DMS79 (cell line): ENCODE measurements at regions not wholly inside any gene's neighbourhood (a gene's known extent, or its start where the extent isn't known, plus 50 kb on each side); places are given as distances from the start of the nearest gene placed in this dataset.

Experiments
- DNase-seq: peaks from one replicate; lab custom pipeline; 2025; lab: John Stamatoyannopoulos, UW

DNA sequence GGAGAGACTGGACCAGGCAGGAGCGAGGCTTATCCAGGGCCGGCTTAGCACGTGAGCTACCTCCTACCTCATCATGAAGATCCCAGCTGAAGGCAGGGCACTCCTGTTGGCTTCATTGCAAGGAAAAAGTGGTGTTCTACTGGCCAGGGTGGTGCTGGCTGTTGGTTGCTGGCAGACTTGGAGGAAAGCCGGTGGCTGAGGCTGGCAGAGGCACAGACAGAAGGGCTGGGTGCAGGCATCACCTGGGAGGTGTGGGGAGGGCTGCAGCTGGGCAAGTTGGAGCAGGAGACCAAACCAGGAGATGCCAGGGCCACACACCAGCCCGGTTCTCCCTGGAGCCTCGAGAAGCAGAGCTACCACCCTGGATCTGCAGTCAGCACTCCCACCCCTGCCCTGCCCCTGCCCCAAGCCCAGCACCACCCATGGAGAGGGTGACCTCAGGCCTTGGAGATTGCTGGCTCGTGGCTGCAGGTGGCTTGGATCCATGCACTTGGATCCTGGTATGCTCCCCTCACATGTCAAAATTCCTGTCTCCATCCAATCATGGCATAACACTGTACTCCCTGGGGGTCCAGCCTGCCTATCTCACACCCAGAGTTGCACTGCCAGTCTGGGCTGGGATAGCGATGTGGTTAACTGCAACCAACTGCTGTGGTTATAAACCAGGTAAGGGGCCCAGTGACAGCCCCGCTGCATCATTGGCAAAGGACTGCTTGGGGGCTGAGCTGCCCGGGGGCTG is 49.7 kb downstream of the GLI2 start:
- DNase-seq: no peak

- no peak for DNase-seq
Observed at GRCh38 chr2:120786038-120786960, 50.6 kb downstream of the GLI2 start.

GRCh38 chr2:120787111-120787821 is 51.6 kb downstream of the GLI2 start:
- no peak for DNase-seq

GRCh38 chr2:120787822-120788700 is 52.4 kb downstream of the GLI2 start:
- no peak for DNase-seq

DNA sequence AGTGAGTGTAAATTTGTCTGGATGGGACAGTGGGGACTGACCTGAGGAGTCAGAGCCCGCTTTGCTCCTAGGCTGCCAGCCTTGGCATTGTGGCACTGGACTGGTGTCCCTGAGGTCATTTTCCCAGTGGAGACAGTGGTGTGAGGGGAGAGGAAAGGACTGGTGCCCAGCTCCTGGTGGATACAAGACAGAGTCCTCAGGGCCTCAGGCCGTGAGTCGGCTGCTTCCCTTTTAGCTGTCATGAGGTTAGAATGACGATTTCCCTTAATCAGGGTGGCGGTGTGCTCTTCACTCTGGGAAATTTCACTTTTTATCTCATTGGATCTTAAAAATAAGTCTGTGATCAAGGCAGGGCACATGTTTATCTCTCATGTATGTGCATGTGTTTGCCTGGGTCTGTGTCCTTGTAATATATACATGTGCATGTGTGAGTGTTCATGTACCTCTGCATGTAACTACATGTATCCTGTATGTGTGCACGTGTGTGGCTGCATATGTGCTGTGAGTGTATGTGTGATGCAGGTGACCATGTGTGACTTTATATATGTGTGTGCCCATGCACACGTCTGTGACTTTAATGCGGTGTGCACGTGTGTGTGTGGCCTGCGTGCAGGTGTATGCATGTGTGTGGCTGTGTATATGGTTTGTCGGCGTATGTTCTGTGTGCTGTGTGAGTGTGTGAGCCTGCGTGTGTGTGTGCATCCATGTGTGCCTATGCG is 55.7 kb downstream of the GLI2 start:
- DNase-seq: no peak

- DNase-seq: no peak
Observed at GRCh38 chr2:120791962-120792297, 56.3 kb downstream of the GLI2 start.

DNA sequence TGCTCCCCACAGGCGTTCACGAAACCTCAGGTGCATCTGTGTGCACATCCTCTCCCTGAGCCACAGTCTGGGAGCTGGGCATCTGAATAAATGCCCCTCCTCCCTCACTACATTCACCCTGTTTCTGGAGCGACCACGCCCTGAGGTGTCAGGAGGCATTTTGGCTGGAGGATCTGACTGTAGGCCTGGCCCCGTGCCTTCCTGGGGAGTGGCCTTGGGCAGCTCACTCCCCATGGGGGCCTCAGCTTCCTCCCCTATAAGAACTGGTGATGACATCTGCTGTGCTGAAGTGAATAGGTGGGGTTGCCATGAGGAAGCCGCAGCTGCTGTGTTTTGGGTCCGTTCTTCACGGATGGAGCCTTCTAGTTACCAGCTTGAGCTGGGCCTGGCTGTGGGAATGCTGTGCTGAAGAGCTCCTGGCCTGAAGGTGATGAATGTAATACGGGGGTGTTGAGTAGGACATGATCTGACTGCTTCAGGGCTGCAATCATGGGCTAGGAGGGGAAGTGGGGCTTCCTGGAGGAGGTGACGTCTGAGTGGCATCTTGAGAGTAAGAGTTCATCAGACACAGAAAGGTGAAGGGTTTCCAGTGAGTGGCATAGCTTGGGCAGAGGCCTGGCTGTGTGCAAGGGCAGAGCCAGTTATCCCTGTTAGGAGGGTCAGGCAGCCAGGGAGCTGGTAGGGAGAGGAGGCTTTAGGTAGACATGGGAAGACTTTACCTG is 58.2 kb downstream of the GLI2 start:
- DNase-seq: no peak

GRCh38 chr2:120794716-120795115 is 59.0 kb downstream of the GLI2 start:
- no peak for DNase-seq

GRCh38 chr2:120796094-120796493 is 60.4 kb downstream of the GLI2 start:
- no peak for DNase-seq

- no peak for DNase-seq
Observed at GRCh38 chr2:120797421-120798221, 62.0 kb downstream of the GLI2 start.

DNA sequence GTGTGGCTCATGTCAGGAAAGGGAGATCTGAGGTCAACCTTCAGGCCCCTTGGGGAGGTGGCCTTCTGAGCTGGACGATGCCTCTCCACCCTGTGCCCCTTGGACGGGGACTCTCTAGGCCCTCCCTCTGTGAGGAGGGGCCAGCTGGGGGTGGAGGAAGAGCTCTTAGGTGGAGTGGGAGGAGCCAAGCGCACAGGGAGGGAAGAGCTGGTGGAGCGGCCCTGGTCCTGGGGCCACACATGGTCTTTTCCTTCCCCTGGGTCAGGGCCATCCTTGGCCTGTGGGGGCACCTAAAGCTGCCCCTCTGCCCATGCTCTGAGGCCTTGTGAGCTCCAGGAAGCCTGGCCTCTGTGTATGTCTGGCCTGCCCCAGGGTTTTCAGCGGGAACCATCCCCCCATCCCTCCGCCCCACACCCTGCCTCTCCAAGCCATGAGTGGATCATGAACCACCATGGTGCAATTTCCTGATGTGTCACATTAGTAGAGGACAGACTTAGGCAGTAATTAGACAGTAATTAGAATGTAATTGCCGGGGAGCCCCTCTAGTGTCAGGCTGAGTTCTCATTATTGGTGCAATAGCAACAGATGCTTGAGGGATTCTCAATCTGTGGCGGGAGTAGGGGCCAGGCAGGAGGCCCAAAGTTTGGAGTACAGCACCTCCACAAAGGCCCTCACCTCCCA is 63.0 kb downstream of the GLI2 start:
- DNase-seq: no peak

DNA sequence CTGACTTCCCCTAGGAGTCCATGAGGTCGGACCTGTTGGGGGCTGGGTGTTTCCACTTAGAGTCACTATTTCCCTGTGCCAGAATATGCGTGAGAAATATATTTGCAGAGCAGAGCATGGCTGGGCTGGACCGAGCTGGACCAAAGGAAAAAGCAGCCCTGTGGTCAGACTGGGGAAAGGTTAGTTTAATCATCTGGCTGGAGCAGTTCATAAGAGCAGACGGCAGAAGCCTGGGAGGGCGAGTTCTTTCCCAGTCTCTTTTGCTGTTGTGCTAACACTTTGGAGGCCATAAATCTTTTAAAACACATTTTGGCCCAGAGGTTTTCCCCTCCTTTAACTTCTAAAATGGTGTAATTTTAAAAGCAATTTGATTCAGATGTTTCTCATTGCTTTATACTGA is 66.5 kb downstream of the GLI2 start:
- DNase-seq: no peak

DNA sequence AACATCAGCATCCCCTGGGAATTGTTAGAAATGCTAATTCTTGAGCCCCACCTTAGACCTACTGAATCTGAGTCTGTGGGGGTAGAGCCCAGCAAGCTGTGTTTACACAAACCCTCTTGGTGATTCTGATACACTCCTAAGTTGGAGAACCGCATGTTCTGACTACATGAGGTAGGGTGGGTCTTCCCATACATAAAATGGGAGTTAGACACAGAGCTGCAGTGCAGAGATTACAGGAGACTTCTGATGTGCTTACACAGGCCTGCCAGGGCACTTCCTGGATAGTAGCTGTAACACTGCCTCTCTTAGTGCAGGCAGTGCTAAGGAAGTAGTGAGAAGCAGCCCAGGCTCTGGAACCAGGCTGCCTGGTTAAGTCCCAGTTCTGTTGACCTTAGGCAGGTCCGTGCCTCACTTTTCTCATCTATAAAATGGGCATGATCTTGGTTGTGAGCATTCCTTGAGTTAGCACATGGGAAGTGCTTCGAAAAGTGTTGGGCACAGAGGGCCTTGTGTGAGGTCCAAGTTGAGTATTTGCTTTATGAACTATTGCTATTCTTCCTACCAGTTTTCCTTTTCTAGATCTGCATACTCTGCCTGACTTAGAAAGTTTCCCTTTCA is 67.3 kb downstream of the GLI2 start:
- DNase-seq: no peak

DNA sequence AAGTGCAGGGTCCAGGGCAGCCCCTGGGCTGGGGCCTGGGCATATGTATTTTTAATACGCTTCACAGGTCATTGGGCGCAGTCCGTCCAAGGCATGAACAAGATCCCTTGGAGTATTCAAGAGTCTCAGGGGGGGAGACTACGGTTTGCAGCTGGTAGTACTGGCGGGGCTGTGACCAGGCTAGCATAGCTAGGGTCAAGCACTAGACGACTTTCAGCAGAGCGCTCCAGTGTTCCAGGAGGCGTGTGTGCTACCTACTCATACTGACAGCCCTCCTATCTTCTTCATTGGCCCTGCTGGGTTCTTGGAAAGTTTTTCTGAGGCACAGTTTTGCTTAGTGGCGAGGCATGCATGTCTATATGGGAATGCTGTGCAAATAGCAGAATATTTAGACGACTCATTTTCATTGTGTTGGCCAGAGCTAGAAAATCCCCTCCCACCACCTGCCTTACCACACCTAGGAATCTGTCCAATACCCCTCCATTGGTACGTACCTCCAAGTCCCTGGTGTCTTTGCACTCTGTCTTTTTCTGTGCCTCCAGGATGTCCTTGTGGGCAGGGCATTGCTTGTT is 68.2 kb downstream of the GLI2 start:
- DNase-seq: peak; percentile 29

DNA sequence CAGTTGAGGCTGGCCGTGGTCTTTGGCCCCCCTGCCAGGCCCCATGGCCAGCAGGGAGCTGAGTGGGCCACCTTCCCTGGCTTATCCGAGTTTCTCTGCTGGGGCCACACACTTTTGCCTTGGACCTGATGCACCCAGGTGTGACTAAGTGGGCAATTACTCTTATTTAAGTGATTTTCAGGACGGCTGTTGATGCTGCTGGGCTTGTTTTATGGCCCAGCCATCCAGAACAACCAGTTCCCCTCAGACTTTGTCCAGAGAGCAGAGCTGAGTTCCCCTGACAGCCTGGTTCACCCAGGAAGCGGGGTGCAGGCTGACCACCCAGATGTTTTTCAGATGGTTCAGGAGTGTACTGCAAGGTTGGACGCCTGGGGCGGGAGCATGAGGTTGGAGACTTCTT is 68.8 kb downstream of the GLI2 start:
- DNase-seq: peak; percentile 58

DNA sequence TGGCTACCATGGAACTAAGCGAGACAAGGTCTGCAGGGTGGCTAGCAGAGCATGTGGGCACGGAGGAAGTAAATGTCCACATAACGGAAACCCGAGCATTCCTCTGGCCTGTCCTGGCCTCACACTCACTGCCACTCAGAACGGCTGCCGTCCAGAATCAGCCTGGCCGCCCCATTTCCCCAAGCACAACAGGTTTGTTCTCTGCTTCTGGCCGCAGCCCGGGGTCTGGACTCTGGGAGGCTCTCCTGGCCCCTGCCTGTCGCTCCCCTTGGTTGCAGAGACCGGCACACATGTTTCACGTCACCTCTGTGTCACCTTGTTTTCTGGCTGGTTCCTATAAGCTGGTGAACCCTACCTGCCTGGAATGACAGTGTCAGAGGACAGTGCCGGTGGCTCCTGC is 69.3 kb downstream of the GLI2 start:
- DNase-seq: no peak

DNA sequence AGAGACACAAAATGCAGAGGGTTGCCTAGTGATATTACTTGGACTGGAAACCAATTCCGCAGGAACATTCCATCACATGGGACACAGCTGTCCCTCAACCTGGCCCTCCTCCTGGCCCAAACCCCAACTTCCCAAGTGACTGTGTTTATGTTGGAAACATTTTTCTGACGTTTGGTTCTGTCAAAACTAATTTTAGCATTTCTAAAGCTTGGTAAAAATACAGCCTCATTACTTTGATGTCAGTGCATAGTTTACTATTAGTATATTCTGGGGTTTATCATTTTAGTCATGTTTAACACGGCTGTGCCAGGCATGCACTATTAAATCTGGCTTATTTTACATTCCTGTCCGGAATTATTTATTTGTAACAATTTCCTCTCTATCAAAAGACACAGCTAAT is 69.9 kb downstream of the GLI2 start:
- DNase-seq: no peak

DNA sequence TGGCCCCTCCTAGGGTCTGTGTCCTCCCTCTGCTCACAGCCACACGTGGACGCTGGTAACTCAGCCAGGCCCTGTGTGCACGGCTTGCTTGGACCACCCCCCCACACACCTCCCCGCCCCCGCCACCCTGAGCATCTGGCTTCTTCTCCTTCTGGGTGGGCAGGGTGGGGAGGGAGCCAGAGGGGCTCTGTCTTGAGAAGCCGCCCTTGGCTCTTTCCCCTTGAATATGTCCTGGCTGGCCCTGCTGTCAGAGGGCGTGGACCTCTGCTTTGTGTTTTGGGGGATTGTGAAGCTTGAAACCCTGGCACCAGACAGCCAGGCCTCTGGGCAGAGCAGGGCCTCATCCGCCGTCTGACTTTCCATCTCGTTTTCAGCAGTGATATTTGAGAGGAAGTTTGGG is 72.1 kb downstream of the GLI2 start:
- no peak for DNase-seq
